NCI-H128 (cell line): ENCODE measurements at regions not wholly inside any gene's neighbourhood (a gene's known extent, or its start where the extent isn't known, plus 50 kb on each side); places are given as distances from the start of the nearest gene placed in this dataset.
A peak's percentile ranks its signal among the peaks of the same experiment; 100 is the strongest.

Experiments used
- DNase-seq: peaks from one replicate; lab custom pipeline; 2025; ENCODE audit not compliant: unreplicated experiment; lab: John Stamatoyannopoulos, UW

DNA sequence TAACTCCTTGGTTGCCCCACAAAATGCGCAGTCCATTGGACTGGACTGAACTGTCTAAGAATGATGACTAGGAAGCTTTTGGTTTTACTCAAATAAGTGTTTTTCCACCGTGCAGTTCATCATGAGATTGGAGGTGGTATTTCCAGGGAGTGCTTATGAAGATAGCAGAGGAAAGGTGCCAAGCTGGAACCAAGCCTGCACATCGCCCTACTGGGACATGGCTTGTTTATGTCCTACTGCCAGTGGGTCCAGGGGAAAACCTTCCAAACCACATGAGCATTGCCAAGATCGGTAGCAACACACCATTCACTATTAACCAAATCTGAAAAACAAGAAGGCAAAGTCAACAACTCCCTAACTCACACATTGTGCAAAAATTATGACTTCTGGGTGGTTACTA, 54.7 kb upstream of the DSCAM start:
- DNase-seq = no peak

DNA sequence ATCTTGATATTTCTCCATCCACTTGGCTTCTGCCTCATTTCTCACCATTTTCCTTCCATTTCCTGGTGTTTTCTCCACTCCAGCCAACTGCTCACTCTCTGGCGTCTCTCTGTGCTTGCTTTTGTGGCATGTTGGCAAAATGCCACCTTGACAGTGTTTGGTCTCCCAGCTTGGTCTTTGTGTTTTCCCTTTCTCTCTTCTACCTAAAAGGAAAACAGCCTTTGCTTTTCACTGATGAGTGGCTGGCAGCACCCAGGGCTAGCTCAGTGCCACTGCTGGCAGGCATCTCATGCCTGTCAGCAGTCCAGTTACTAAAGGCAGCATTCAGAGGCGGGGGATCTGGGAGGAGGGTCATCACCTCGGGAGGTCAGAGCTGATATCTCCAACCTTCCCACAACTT, 55.3 kb upstream of the DSCAM start:
- DNase-seq = peak; percentile 38

DNA sequence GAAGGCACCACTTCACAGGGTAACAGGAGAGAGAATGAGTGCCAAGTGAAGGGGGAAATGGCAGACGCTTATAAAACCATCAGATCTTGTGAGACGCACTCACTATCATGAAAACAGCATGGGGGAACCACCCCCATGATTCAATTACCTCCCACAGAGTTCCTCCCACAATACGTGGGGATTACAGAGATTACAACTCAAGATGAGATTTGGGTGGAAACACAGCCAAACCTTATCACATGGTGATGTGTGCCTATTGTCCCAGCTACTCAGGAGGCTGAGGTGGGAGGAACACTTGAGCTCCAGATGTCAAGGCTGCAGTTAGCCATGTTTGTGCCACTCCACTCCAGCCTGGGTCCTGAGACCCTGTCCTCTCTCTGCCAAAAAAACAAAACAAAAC, 56.0 kb upstream of the DSCAM start:
- DNase-seq = no peak

DNA sequence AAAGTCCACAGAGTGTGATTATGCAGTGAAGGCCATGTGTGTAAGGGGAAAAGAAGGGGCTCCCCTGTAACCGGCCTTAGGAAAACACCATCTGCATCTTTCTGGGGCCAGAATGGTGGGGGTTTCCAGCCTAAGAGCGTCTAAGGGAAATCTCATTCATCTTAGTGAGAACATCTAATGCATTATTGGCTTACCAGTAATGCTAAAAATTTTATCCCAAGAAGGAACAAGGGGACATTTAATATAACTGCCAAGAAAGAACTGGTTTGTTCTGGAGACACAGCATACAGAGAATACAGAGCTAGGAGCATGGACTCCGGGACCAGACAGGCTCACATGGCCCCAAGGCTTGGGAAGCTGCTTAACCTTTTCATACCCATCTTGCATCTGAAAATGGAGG, 58.3 kb upstream of the DSCAM start:
- DNase-seq = no peak

DNA sequence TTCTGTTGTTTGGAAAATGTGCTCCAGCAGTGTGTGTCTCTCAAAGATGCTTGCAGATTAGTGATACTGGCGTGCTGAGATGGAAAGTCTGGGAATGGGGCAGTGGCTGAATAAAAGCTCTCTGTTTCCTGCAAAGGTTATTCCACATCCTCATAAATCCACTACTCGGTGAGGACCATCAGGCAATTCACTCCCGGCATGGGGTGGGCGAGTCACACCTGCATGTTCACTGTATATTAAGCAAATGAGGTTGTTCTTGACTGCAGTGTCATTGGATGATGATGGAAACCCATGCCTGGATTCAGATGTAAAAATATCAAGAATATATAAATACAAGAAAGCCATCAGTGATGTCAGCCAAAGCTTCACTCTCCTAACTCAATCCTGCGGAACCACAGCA, 65.4 kb upstream of the DSCAM start:
- no peak for DNase-seq

DNA sequence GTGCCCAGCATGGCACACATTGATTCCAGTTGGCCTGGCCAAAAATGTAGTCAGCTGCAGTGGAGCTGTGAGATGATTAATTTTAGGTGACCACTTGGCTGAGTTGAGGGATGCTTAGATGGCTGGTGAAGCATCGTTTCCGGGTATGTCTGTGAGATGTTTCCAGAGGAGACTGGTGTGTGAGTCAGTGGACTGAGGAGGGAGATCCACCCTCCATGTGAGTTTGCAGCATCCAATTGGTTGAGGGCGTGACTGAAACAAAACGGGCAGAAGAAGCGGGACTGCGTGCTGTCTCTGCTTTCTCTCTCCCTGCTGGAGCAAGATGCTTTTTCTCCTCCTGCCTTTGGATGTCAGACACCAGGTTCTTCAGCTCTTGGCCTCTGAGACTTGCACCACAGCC, 68.2 kb upstream of the DSCAM start:
- DNase-seq = no peak

DNA sequence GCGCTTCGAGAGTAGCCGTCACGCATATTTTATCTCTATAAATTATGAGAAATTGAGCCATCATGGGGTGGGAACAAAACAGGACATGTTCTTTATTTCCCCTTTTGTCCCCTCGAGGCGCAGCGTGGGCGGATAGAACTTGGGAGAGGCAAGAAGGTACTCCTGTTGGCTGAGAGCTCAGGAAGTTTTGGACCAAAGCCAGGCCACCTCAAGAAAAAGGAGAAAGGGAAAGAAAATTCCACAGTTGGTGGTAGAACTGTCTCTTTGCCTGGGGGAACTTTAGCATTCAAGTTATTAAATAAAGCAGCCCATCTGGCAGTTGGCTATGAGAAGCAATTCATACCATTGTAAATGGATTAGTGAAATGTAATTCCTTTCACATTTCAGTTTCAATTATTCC, 76.4 kb upstream of the DSCAM start:
- no peak for DNase-seq

DNA sequence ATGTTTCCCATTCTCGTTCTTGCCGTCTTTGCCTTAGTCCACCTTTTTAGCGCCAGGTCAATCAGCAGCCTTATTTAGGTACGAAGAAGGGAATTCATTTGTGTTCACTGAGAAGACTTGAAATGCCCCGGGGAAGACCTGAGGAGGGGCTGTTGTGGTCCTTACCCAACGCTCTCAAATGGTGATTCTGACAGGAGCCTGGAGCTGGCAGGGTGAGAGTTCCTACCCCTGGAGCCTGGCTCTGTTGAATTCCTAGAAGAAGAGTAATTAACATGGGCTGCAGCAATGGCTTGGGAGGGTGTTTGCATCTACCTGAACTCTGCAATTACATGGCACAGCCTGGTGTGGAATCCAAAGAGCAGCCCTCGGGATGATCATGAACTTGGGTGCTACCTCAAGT, 76.9 kb upstream of the DSCAM start:
- DNase-seq = no peak

DNA sequence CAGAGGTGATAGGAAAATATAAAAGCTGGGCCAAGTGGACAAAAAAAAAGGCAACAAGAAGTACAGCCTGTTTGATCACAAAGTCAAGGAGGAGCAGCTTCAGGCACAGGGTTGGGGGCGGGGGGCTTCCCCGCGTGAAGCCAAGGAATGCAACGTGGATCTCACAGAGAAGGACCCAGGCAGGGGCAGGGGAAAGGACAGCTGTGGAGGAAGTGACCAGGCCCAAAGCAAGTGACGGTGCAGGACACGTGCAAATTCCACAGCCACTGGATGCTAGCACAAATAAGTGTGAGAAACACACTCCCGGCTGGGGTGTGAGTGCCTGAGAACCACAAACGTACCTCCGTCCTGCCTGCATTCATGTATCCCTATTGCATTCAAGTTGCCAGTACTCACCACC, 77.7 kb upstream of the DSCAM start:
- DNase-seq = no peak

DNA sequence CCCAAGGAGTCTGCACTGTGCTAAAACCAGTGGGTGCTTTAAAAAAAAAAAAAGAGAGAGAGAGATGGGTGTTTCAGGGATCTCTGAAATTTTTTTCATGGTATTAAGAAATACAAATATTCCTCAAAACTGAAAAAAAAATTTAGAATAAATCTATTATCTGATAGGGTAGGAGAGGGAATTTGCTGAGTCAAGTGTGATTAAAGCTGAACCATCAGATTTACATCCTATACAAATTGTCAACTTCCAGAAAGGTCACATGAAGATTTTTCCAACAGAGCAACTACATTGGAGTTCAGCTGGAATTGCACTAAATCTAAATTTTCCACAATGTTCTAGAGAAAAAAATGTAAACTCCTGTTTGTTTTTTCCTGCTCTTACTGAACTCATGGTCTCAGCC, 79.3 kb upstream of the DSCAM start:
- DNase-seq = no peak

DNA sequence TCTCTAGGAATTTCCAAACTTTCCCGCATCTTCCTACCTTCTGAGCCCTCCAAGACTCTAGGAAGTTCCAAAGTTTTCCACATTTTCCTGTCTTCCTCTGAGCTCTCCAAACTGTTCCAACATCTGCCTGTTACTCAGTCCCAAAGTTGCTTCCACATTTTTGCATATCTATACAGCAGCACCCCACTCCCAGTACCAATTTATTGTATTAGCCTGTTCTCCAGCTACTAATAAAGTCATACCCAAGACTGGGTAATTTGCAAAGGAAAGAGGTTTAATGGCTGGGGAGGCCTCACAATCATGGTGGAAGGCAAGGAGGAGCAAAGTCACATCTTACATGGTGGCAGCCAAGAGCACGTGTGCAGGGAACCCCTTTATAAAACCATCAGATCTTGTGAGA, 82.9 kb upstream of the DSCAM start:
- no peak for DNase-seq

DNA sequence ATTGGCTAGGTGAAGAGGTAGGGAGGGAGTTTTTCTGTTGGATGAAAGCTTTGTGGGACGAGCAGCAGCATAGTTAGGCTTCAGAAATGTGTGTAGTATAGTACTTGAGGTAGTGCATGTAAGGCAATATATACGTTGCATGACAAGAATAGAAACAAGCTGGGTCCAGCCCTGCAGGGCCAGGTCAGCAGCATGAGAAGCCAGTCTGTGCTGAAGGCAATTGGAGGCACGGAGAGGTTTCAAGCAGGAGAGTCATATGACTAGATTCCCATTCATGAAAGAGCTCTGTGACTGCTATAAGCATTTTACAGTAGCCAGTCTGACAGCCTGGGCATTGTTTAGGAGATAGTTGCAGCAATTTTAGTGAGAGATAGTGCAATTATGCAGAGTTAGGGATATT, 84.2 kb upstream of the DSCAM start:
- DNase-seq = no peak

DNA sequence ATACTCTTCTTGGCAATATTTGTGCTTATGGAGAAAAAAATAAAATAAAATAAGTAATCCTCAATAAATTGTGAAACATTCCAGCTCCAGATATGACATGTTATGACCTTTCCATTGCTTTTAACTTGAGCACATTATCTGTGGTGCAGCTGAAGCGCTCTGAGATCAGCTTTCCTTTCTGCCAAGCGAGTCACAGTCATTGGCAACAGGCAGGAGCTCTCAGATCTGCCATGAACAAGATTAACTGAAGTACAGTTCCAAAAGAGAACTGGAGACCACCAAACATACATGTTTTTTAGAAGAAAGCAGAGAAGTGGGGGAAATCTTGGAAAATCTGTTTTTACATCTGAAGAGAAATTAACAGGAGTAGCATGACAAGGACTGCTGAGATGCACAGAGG, 89.2 kb upstream of the DSCAM start:
- DNase-seq = no peak

DNA sequence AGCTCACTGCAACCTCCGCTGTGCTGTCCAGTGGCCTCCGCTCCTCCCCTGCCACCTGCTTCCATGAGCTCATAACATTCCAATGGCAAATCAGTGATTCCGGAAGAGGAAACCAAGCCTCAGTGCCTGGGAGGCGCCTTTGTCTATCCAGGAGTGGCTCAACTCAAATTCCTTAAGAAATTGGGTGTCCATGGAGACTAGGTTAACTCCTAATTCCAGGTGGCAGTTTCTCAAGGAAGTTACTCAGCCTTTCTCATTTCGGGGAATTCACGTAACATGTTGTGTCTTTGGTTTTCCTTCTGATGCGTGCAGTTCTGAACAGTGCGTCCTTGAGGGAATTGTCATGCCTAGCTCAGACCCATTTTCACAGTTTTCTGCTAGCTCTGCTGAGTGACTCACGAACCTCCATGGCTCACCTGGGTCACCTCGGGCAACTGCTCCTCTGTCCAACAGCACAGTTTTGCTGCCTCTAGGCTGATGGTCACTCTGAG, 89.9 kb upstream of the DSCAM start:
- DNase-seq = no peak

DNA sequence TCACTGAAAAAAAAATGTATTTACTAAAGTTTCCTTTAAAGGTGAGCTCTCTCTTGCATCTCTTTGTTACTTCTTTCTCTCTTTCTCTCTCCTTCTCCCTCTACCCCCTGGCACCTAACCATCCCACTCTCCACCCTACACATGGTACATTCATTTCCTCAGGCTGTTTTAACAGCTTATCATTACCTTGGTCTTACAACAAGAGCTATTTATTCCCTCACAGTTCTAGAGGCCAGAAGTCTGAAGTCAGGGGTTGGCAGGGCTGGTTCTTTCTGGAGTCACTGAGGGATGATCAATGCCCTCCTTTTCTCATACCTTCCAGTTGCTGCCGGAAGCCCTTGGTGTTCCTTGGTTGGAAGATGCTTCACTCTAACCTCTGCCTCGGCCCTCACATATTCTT, 91.1 kb upstream of the DSCAM start:
- DNase-seq = no peak

DNA sequence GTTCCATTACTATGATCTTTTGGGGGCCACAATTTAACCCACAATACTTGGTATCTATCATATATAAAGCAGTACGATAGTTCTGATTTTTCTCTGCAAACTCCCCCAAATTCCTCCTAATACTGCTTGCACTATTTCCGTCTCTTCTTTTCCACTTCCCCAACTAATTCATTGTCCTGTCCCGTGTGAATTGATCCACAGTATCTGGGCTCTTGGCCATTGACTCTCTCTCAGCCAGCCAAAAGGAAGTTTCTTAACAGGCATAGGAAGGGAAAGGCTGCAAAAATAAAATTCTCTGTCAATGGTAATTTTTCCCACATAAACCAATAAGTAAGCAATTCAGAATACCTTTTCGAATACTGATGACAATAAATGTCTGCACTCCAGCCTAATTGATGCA, 91.7 kb upstream of the DSCAM start:
- DNase-seq = no peak

DNA sequence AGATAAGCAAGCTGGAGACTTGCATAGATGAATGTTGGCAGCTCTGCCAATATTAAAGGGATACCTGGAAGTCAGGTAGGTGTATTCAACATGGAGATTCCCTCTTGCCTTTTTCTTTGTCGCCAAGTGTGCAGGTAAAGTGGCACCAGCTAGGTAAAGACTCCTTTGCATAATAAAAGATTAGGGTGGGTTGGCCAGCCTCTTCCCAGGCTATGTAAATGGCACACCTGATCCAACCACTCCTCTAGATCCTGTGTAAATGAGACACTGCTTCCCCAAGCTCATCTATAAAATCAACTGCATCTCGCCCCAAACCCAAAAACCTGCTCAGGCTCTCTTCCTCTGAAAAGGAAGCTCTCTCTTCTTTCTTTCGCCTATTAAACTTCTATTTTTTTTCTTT, 100.8 kb upstream of the DSCAM start:
- no peak for DNase-seq

DNA sequence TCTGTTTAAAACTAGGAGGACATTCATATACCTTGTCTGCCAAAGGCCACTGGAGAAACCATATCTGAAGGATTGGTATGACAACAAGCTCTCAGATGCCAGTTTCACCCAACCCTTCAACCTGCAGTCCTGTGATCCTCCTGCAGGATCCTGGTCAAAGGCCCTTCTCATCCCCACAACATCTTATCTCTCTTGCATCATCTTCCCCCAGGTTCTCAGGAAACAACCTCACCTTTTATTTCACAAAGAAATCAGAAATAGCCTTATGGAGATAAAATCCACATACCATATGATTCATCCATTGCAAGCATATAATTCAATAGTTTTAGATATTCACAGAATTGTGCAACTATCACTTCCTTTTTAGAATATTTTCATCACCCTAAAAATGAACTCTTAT, 104.0 kb upstream of the DSCAM start:
- no peak for DNase-seq

DNA sequence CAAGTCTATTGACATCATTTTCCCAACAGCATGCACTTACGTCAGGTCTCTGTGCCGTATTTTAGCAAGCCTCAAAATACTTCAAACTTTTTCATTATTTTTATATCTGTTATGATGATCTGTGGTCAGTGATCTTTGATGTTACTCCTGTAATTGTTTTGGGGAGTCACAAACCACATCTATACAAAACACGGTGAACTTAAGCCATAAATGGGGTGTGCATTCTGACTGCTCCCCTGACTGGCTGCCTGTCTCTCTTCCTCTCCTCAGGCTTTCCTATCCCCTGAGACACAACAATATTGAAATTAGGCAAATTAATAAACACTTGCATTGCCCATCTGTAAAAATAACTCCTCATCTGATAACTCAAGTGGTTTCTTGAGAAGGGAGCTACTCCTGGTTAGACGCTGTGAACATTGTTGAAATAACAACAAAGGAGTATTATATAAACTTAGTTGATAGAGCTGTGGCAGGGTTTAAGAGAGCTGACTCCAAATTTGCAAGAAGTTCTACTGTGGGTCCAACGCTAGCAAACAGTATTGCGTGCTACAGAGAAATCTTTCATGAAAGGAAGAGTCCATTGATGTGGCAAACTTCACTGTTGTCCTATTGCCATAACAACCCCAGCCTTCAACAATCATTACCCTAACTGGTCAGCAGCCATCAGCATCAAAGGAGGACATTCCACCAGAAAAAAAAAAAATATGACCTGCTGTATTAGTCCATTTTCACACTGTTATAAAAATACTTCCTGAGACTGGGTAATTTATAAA, 105.8 kb upstream of the DSCAM start:
- no peak for DNase-seq

DNA sequence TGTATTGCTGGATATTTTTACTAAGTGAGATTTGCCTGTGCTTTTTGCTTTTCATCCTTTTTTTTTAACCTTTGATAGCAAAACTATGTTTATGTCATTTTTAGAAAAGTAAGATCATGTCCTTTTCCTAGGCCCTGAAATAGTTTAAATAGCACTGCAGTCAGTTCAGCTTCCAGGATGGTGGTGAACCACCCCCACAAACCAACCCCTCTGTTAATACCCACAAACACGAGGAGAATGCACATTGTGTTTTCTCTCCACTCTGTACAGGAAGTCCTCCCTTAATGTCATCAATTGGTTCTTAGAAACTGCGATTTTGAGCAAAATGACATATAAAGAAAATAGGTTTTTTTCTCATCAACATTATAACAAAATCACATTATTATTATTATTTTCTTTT, 117.7 kb upstream of the DSCAM start:
- no peak for DNase-seq

DNA sequence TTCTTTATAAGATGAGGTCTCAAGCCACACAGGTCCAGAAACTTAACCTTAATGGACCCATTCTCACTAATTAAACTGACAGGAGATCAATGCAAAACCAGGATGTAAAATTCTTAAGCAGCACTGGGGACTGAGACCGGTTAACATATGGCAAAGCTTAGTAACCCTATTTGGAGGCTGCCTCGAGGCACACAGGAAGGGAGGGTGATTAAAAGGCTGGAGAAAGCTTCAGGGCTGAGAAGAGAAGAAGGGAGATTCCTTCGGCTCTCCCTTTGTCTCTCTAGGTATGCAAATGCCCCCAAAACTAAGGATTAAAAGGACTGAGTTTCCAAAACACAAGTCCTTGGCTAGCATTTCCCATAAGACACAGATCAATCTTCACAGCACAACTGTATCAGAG, 120.8 kb upstream of the DSCAM start:
- DNase-seq = no peak

DNA sequence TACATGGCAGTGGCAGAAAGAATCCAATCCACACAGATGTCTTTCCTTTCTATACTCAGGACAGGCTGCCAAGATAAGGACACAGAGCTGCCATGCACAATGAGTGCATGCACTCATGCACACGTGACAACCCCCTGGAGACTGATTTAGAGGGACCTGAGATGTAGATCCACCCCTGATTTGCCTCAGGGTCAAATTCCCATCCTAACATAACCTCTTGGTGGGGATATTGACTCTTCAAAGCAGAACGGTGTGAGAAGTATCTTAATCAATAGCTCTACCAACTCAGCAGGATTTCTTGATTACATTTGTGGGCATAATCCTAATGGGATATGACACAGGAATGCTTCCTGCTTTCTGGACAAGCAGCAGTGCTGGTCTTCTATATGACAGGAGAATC, 125.2 kb upstream of the DSCAM start:
- DNase-seq = no peak
